RPMI7951 (cell line): ENCODE measurements at regions not wholly inside any gene's neighbourhood (a gene's known extent, or its start where the extent isn't known, plus 50 kb on each side); places are given as distances from the start of the nearest gene placed in this dataset.
"Not testable (repeated sequence)": the region's sequence is repeated elsewhere in the genome, so short reads cannot be mapped to it uniquely, and the experiment has no call there.

Experiments used
- DNase-seq: peaks from one replicate; pipeline ENCODE4 v3.0.0-alpha.2; 2012; ENCODE audit warnings: low read depth

GRCh38 chr5:54404568-54404967 is 50.9 kb upstream of the HSPB3 start:
- DNase-seq = no peak

- DNase-seq = no peak
Observed at GRCh38 chr5:54403885-54404416, 51.5 kb upstream of the HSPB3 start.

GRCh38 chr5:54403121-54403520 is 52.4 kb upstream of the HSPB3 start:
- no peak for DNase-seq

GRCh38 chr5:54401515-54401914 is 54.0 kb upstream of the HSPB3 start:
- no peak for DNase-seq

GRCh38 chr5:54398191-54398590 is 57.3 kb upstream of the HSPB3 start:
- no peak for DNase-seq

GRCh38 chr5:54397420-54397819 is 58.1 kb upstream of the HSPB3 start:
- DNase-seq = no peak

GRCh38 chr5:54393007-54393406 is 62.5 kb upstream of the HSPB3 start:
- not testable (repeated sequence) for DNase-seq

- DNase-seq = no peak
Observed at GRCh38 chr5:54390539-54391031, 64.9 kb upstream of the HSPB3 start.

- peak; percentile 77 for DNase-seq
Observed at GRCh38 chr5:54390015-54390414, 65.5 kb upstream of the HSPB3 start.

- not testable (repeated sequence) for DNase-seq
Observed at GRCh38 chr5:54389399-54389798, 66.1 kb upstream of the HSPB3 start.

GRCh38 chr5:54388811-54389210 is 66.7 kb upstream of the HSPB3 start:
- no peak for DNase-seq

GRCh38 chr5:54388409-54388808 is 67.1 kb upstream of the HSPB3 start:
- no peak for DNase-seq

GRCh38 chr5:54387659-54388232 is 67.8 kb upstream of the HSPB3 start:
- DNase-seq = no peak

GRCh38 chr5:54387031-54387430 is 68.5 kb upstream of the HSPB3 start:
- no peak for DNase-seq

- DNase-seq = no peak
Observed at GRCh38 chr5:54385994-54386393, 69.5 kb upstream of the HSPB3 start.

- no peak for DNase-seq
Observed at GRCh38 chr5:54384356-54384933, 71.1 kb upstream of the HSPB3 start.

GRCh38 chr5:54383941-54384340 is 71.6 kb upstream of the HSPB3 start:
- no peak for DNase-seq

- no peak for DNase-seq
Observed at GRCh38 chr5:54383225-54383901, 72.1 kb upstream of the HSPB3 start.

GRCh38 chr5:54381319-54381718 is 70.9 kb upstream of the ARL15 start:
- not testable (repeated sequence) for DNase-seq

- no peak for DNase-seq
Observed at GRCh38 chr5:54379590-54379989, 69.2 kb upstream of the ARL15 start.

- DNase-seq = no peak
Observed at GRCh38 chr5:54378707-54379106, 68.3 kb upstream of the ARL15 start.

- DNase-seq = not testable (repeated sequence)
Observed at GRCh38 chr5:54377339-54377738, 67.0 kb upstream of the ARL15 start.

- no peak for DNase-seq
Observed at GRCh38 chr5:54370982-54371381, 60.6 kb upstream of the ARL15 start.
